ENCODE measurements at regions not wholly inside any gene's neighbourhood (a gene's known extent, or its start where the extent isn't known, plus 50 kb on each side); places are given as distances from the start of the nearest gene placed in this dataset.

GRCh38 chr2:22520369-22521288 lies 864.4 kb upstream of the KLHL29 start:
- TF ChIP-seq TAF1 (IDR thresholded peaks at IDR 0.05; ENCODE audit: low read depth, low read length) (no peak), POLR2AphosphoS5 (IDR thresholded peaks at IDR 0.05; ENCODE audit: low read depth, low read length) (no peak), POLR2A (IDR thresholded peaks at IDR 0.05; ENCODE audit: low read depth, low read length) (no peak)
